Right ventricle myocardium inferior (tissue), 1 donor: ENCODE measurements at regions not wholly inside any gene's neighbourhood (a gene's known extent, or its start where the extent isn't known, plus 50 kb on each side); places are given as distances from the start of the nearest gene placed in this dataset.
"Not testable (repeated sequence)": the region's sequence is repeated elsewhere in the genome, so short reads cannot be mapped to it uniquely, and the experiment has no call there.

Source experiments
- ATAC-seq: fragments of 200-7000 bp; cut with Tn5 transposase; one replicate; pipeline ENCODE4 v1.9.1; 2020; ENCODE audit warnings: mild to moderate bottlenecking, moderate library complexity
- DNase-seq: peaks from one replicate; pipeline ENCODE4 v3.0.0; 2021; ENCODE audit errors: missing footprints
- intact Hi-C: fragments of 100-400 bp; cut with DNase I; formaldehyde crosslinking; loops from one replicate; pipeline ENCODE4 v1.11.0; 2022
- donor health status: DM: no; HTN: yes; CAD: no; lungs with severe emphysema.

DNA sequence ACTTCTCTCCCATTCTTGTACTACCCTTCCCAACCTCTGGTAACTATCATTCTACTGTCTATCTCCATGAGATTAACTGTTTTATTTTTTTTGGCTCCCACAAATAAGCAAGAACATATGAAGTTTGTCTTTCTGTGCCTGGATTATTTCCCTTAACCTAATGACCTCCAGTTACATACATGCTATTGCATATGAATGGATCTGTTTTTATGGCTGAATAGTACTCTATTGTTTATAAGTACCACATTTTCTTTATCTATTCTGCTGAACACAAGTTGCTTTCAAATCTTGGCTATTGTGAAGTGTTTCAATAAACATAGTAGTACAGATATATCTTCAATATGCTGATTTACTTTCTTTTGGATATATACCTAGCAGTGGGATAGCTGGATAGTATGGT lies 376.6 kb upstream of the KCND2 start:
- DNase-seq (no peak), ATAC-seq (no peak)
- intact Hi-C loops, result no loop called here

DNA sequence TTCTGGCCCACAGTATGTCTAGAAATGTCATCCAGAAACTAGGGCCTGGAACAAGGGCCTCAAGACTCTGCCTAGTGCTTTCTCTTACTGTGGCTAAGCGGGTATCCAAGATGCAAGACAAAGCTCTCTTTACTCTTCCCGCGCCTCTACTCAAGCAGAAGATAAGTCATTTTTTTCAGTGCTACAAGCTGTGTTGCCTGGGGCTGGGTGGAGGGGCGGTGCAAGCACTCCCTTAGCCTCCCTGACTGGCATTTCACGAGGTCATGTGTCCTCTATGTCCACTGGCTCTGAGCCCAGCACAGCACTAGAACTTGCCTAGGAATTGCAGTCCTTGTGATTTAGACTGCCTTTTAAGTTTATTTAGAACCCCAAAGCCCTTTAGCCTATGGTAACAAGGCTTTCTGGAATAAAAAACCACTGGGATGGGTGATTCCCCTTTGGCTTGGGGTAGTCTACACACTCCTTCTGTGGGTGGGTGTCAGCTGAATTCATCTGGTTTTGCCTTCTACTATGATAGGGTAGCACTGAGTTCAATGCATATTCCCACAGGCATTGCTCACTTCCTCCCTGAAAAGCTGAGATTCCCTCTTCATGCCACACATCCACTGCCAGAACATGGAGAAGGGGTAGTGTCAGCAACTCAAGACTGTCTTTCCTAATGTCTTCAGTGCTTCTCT lies 371.8 kb upstream of the KCND2 start:
- intact Hi-C loops, result no loop called here
- DNase-seq (peak; percentile 42), ATAC-seq (no peak)

DNA sequence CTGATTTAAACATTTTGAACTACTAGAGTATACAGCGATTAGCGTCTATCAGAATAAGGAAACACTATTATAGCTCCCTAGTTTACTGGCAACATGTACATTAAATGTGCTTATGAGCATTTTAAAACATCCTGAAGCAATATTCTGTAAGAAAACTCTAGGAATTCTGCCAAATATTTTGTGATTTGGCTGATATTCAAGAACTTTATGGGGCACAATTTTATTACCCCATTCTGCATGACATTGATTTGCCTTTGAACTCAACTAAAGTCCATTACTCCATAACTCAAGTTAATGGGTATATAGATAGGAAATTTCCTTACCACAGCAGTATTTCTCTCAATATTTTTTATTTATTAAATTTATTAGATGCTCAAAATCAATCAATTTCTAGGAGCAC lies 369.9 kb upstream of the KCND2 start:
- DNase-seq, result no peak
- intact Hi-C loops, result no loop called here
- ATAC-seq, result no peak

DNA sequence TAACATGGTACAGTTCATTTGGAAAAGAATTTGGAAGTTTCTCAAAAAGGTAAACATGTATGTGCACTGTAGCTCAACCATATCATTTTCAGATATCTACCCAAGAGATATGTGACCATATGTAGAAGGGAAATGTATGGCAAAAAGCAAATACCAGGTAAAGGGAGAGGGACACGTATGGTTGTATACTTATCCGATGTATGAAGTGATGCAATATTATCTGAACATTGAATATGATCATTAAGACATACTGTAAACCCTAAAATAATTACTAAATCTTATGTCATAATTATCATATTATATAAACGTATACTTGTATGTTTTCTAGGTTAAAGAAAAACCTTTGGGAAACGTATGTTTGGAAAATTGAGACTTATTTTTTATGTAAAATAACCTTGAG lies 367.5 kb upstream of the KCND2 start:
- intact Hi-C loops, result no loop called here
- DNase-seq (no peak), ATAC-seq (no peak)

DNA sequence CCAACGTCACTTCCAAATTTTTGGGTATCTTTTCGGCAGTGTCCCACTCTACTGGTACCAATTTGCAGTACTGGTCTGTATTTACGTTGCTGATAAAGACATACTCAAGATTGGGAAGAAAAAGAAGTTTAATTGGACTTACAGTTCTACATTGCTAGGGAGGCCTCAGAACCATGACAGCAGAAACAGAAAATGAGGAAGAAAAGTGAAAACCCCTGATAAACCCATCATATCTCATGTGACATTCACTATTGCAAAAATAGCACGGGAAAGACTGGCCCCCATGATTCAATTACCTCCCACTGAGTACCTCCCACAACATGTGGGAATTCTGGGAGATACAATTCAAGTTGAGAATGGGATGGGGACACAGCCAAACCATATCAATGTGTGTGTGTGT lies 364.0 kb upstream of the KCND2 start:
- intact Hi-C loops, result no loop called here
- DNase-seq (no peak), ATAC-seq (no peak)

DNA sequence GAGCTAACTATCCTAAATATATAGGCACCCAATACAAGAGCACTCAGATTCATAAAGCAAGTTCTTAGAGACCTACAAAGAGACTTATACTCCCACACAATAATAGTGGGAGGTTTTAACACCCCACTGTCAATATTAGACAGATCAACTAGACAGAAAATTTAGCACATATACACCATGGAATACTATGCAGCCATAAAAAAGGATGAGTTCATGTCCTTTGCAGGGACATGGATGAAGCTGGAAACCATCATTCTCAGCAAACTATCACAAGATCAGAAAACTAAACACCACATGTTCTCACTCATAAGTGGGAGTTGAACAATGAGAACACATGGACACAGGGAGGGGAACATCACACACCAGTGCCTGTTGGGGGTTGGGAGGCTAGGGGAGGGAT lies 358.9 kb upstream of the KCND2 start:
- intact Hi-C loops, DNase-seq, ATAC-seq: not testable (repeated sequence)

DNA sequence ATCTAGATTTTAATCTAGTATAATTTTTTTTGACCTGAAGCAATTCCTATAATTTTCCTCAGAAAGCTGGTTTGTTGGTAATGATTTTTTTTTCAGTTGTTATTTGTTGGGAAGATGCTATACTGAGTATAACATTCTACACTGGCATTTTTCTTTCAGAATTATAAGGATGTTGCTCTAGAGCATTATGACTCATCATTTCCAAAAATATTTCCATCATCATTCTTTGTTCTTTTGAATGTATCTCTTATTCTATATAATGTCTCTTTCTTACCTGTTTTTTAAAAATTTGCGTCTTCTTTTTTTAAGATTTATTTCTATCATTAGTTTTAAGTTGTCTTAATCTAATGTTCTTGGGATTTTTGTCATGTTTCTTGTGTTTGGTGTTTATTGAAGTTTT lies 356.5 kb upstream of the KCND2 start:
- intact Hi-C loops, result no loop called here
- ATAC-seq (no peak), DNase-seq (no peak)

DNA sequence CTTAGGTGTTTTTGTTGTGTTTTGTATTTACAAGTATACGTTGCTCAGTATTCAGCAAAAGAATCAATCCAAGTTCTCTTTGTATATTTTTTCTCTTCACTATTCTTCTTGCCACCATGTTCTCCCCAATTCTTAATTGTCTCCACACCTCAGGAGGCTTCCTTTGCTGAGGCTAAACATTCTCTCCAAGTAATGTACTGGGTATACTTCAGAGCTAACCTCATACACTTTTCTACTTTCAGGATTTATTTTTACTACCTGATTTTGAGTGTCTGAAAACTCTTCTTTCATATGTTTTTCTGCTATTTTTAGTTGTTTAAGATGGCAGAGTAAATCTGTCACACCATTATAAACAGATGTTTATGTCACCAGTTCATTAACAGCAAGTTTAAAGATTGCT lies 354.8 kb upstream of the KCND2 start:
- DNase-seq, result no peak
- intact Hi-C loops, result no loop called here
- no peak for ATAC-seq

DNA sequence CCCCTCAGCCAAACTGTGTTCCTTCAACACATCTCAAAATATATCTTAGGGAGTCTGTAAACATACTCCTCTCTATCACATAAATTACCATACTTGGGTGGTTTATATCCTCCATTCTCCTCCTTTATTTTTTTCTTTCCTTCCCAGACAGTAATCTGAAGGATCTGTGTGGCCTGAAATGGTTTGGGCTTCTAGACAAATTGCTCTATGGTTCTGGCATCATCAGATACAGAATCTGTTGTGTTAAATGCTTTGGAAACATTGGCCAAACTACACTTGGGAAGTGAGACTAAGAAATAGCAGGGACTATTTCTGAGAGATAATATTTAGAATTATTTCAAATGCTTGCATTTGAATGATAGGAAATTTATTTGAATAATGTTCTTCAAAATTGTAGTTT lies 353.0 kb upstream of the KCND2 start:
- DNase-seq (no peak), ATAC-seq (no peak)
- intact Hi-C loops, result no loop called here

DNA sequence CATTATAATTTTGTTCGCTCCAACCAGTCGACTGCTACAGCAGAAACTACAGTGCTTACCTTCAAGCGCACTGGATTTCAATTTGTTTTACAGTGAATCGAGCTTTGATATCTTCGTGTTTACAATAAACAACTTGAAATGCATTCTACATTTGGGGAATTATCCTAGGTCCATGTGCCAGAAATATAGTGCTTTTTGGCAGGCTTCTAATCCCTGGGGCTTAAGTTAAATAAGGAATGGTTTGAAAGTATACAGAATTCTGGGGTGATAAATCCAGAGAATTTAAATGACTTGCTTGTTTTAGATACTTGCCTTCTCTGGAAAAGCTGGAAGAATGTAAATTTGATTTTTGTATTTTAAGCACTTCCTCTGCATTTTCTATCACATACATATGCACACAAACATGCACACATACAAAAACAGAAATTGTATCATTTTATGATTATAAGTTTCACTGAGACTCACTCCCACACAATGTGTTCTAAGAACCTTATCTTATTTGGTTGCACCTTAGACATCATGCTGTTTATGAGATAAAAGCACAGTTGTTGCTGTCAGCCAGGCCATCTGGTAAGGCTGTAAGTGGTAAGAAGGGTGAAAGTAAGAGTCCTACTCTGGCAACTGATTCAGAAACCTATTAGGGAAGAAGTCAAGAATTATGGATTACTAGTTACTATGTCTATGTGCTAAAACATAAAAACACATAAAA lies 347.2 kb upstream of the KCND2 start:
- DNase-seq (no peak), ATAC-seq (no peak)
- intact Hi-C loops, result no loop called here

DNA sequence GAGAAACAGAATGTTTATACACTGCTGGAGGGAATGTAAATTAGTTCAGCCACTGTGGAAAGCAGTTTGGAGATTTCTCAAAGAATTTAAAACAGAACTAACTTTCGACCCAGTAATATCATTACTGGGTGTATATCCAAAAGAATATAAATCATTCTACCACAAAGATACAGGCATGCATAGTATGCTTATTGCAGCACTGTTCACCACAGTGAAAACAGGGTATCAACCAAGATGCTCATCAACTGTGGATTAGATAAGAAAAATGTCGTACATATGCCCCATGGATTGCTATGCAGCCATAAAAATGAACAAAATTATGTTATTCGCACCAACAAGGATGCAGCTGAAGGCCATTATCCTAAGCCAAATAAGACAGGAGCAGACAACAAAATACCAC lies 343.1 kb upstream of the KCND2 start:
- intact Hi-C loops, result no loop called here
- ATAC-seq (no peak), DNase-seq (no peak)

DNA sequence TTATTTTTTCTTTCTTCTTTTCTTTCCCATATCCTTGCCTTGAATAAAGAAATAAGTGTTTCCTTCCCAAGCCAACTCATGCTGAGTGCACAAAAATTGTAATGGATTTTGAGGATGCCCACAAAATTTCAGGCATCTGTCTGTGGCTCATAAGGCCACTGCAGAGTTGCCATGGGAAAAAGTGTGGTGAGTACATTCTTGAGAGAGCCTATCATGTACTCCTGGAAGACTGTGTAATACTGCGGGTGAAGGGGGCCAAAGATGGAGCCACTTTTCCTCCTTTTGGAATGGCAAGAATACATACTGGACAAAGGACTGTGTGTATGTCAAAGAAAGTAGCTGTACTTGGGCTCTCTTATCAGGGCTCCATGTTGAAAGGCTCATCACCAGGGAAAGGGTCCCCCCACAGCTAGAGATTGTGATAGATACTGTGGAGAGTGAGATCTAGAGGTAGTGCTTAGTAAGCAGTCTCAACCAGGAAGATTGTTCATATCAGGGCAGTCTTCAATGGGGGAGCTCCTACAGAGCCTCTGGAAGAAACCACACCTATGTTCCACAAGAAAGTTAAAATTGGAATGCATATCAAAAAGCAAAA lies 341.6 kb upstream of the KCND2 start:
- intact Hi-C loops, result no loop called here

DNA sequence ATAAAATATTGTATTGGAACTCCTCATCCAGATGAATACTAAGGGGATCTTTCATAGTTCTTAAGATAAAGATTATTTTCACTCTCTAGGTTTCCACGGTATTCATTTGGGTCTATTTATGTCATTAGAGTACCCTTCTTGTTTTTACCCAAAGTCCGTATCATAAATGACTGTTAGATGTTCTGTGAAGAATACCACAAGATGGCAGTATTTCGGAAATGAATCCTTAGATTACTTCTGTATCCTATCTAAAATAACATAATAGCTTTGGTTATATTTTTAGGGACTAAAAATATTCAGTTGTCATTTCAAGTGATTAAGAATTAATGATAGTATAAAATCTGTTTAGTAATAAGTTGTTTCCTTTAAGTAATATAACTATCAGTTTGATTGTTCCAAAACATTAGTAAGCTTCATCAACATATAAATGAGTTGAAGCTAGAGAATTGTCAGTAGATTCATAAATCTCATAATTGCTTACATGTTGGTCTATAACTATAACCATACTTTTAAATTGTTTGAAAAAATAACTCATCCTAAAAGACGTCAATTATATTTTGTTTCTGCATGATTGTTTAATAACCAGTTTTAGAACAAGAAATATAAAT lies 337.5 kb upstream of the KCND2 start:
- ATAC-seq, result no peak
- DNase-seq, result no peak
- intact Hi-C loops, result loop anchor here (2.0 kb wide), 1 partner anchor 337 kb away; the partner anchor contains the start of gene KCND2

More for the DNA sequence above, 341.6 kb upstream of the KCND2 start:
- DNase-seq (no peak), ATAC-seq (no peak)

DNA sequence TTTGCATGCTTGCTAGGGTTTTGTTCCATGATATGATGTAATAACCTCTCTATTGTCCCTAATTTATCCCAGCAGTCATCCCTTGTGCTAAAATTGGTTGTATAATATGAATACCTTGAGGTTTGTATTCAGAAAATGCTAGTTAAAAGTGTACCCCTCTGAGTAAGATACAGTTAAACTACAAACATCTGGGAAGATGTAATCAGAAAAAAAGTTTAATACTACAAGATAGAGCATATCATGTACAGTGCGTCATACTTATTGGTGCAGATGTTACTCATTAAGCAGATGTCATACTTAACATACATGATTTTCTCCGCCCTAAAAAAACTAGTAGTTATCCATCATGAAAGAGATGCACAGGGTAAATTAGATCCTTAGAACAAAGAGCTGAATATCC lies 336.1 kb upstream of the KCND2 start:
- no peak for ATAC-seq
- DNase-seq, result no peak
- intact Hi-C loops, result no loop called here

DNA sequence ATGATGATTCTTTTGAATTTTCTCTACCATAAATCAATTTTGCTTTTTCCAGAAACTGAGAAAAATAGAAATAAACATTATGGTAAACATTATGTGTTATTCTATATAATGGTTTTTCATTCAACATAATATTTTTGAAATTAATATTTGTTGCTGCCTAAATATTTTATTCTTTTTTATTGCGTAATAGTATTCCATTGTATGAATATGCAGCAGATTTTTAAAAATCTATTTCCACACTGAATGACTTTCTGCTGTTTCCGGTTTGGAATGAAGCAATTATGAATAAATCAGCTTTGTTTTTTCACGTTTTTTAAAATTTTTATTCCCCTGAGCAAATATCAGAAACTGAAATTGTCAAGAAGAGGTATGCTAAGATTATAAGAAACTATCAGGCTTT lies 335.2 kb upstream of the KCND2 start:
- intact Hi-C loops, result no loop called here
- DNase-seq (no peak), ATAC-seq (no peak)

DNA sequence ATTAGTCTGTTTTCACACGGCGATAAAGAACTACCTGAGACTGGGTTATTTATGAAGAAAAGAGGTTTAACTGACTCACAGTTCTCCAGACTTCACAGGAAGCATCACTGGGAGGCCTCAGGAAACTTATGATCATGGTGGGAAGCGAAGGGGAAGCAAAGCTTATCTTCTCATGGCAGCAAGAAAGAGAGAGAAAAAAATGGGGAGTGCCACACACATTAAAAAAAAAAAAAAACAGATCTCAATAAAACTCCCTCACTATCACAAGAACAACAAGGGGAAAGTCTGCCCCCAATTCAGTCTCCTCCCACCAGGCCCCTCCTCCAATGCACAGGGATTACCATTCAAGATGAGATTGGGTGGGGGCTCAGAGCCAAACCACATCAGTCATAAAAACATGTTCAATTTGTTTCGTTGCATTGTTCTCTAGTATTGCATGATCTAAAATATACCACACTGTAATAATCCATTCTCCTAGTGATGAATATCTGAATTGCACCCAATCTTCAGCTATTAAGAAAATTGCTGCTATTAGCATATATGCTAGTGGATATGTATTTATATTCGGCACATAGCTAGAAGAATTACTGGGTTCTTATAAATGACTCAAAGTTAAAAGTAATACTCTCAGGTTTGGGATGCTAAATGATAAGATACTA lies 328.9 kb upstream of the KCND2 start:
- intact Hi-C loops, result no loop called here
- ATAC-seq (no peak), DNase-seq (no peak)

DNA sequence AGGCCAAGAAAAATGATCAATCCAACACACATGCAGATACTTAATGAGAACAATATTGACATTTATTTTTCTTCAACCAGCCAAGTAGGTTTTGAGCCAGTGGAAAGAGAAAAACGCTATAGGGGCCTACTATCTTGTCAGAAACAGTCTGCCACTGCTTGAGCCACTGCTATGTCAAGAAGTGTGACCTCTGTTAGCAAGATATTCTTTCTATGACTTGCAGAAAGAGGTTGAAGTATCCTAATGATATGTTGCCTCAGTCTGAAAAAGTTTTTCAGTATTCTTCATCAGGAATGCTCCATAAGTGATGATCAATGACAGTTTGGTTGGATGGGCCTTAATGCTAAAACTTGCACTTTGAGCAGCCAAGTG lies 328.4 kb upstream of the KCND2 start:
- DNase-seq (no peak), ATAC-seq (no peak)
- intact Hi-C loops, result no loop called here

DNA sequence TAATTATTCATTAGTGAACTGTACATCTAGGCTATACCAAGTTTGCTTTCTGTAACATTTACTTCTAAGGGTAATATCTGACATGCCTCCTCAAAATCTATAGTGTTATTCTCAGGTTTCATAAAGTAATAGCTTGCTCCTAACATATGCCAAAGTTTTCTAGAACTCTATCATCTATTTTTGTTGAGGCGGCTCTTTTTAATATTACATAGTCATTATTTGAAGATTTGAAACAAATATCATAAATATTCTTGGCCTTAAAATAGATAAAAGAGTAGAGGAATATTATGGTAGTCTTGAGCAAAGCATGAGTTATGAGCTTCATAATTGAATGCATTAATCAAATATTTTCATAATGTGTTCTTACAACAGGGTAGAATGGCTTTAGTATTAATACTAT lies 327.2 kb upstream of the KCND2 start:
- ATAC-seq (no peak), DNase-seq (no peak)
- intact Hi-C loops, result no loop called here

DNA sequence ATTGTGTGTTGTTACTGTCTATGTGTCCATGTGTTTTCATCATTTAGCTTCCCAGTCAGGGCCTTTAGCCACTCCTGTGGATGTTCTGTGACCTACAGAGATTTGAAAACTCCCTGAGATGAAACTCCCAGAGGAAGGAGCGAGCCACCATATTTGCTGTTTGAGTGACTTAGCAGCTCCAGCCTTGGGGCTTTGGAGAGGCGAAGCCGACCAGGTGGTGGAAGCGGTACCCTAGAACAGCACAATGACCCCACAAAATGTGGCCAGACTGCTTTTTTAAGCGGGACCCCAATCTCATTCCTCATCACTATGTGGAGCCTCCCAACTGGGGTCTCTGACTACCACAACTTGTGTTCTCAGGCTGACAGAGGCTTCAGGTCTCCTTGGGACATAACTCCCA lies 323.9 kb upstream of the KCND2 start:
- ATAC-seq, result no peak
- intact Hi-C loops, result no loop called here
- no peak for DNase-seq
